Memory B cell (primary cell): ENCODE measurements at regions not wholly inside any gene's neighbourhood (a gene's known extent, or its start where the extent isn't known, plus 50 kb on each side); places are given as distances from the start of the nearest gene placed in this dataset.

Experiments
- ATAC-seq: fragments of 150-1000 bp; cut with Tn5 transposase; 2 replicates; pipeline ENCODE4 v1.10.0; 2021; ENCODE audit warnings: low read depth, mild to moderate bottlenecking, moderate library complexity
- DNase-seq, 2 donors: peaks; one replicate each; pipeline ENCODE4 v3.0.0; 2022; ENCODE audit warnings: low spot score in 2 of 2
- H3K27ac Mint-ChIP-seq: one replicate; pipeline ENCODE4 v1.8.0; 2022; ENCODE audit warnings: mild to moderate bottlenecking, moderate library complexity, mixed read lengths
- H3K27me3 Mint-ChIP-seq: one replicate; pipeline ENCODE4 v1.8.0; 2022; ENCODE audit warnings: mixed read lengths
- H3K36me3 Mint-ChIP-seq: one replicate; pipeline ENCODE4 v1.8.0; 2022; ENCODE audit warnings: mild to moderate bottlenecking, mixed read lengths
- H3K4me1 Mint-ChIP-seq: one replicate; pipeline ENCODE4 v1.8.0; 2022; ENCODE audit warnings: mixed read lengths
- H3K4me3 Mint-ChIP-seq: one replicate; pipeline ENCODE4 v1.8.0; 2022; ENCODE audit warnings: mild to moderate bottlenecking, moderate library complexity, mixed read lengths
- H3K9me3 Mint-ChIP-seq: one replicate; pipeline ENCODE4 v1.8.0; 2022; ENCODE audit warnings: mixed read lengths

DNA sequence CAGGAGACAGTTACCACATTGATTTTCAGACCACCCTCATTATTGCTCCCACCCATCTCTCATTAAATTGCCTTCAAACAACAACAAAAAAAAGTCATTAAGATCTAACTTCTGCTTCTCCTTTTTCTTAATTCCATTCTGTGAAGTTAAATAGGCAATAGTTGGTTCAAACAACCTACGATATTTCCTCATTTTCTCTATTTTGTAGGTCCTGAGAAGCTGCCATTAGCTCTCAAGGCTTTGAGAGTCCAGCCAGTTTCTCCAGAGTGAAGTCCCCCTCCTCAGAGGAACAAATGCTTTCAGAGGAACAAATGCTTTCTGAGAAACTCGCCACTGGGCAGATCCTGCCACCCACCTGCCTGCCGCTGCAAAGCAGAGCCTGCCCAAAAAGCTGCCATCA lies 125.6 kb downstream of the ETS2 start:
- H3K36me3 Mint-ChIP-seq: peaks cover 2% of the 10 kb centered on the region
- no peaks in the 10 kb centered on the region for H3K4me1 Mint-ChIP-seq
- H3K9me3 Mint-ChIP-seq: peaks cover 4% of the 10 kb centered on the region
- DNase-seq: no peak
- no peak for ATAC-seq
- peaks cover 8% of the 10 kb centered on the region for H3K27me3 Mint-ChIP-seq
- H3K4me3 Mint-ChIP-seq: no peak overlapping the region
- no peak overlapping the region for H3K27ac Mint-ChIP-seq

DNA sequence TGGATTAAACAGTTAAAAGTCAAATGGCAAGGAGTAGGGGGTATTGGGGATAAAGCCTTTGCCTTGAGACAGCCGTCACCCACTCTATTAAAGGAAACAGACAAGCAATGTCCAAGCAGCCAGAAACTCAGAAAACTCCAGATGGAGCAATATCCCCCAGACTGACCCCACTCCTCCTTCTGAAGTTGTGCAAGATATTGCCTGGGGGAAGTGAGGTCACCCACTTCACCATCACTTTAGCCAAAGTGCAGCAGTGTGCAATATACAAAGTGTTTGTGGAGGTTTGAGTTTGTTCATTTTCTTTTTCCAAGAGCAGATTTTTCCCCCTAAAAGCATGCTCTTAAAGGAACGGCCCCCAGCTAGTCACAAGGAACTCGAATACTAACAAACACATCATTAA lies 125.1 kb downstream of the ETS2 start:
- Mint-ChIP-seq H3K27ac (no peak overlapping the region), H3K9me3 (peaks cover 4% of the 10 kb centered on the region), H3K4me3 (no peak overlapping the region), H3K4me1 (no peaks in the 10 kb centered on the region), H3K27me3 (peaks cover 7% of the 10 kb centered on the region), H3K36me3 (peaks cover 2% of the 10 kb centered on the region)
- no peak for ATAC-seq
- no peak for DNase-seq

DNA sequence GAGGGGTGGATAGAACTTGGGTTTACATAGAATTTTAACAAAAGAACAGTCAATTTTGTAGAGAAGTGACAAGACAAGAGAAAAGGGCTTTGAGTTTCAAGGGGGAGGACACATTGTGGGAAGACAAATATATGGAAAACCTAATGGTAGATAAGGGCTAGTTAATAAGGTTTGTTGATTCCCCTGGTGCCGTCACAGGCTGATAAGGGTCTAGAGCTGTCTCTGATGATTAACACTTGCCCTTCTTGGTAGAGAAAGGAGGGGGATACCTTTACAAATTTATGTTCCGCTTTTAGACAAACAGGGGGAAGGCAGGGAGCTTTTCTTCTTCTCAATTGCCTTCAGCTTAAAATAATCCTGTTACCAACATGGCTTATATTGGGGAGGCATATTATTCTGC lies 124.3 kb downstream of the ETS2 start:
- Mint-ChIP-seq H3K36me3 (peaks cover 2% of the 10 kb centered on the region), H3K9me3 (peaks cover 4% of the 10 kb centered on the region), H3K4me1 (no peaks in the 10 kb centered on the region), H3K27ac (no peak overlapping the region), H3K27me3 (peaks cover 7% of the 10 kb centered on the region), H3K4me3 (no peak overlapping the region)
- DNase-seq (no peak), ATAC-seq (no peak)

DNA sequence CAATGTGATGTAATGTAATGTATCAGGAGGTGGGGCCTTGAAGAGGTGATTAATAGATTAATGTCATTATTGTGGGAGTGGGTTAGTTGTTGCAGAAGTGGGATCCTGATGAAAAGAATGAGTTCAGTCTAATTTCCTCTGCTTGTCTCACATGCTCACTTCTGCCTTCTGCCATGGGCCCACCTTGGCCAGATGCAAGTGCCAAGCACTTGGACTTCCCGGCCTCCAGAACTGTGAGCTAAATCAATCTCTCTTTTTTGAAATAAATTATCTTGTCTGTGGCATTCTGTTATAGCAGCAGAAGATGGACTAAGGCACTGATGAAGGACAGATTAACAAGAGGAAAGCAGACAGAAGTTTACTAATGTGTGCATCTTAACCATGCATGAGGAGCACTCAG lies 123.9 kb downstream of the ETS2 start:
- ATAC-seq: no peak
- peaks cover 4% of the 10 kb centered on the region for H3K9me3 Mint-ChIP-seq
- no peak overlapping the region for H3K4me3 Mint-ChIP-seq
- peaks cover 7% of the 10 kb centered on the region for H3K27me3 Mint-ChIP-seq
- DNase-seq: no peak
- no peaks in the 10 kb centered on the region for H3K4me1 Mint-ChIP-seq
- H3K36me3 Mint-ChIP-seq: peaks cover 2% of the 10 kb centered on the region
- no peak overlapping the region for H3K27ac Mint-ChIP-seq

DNA sequence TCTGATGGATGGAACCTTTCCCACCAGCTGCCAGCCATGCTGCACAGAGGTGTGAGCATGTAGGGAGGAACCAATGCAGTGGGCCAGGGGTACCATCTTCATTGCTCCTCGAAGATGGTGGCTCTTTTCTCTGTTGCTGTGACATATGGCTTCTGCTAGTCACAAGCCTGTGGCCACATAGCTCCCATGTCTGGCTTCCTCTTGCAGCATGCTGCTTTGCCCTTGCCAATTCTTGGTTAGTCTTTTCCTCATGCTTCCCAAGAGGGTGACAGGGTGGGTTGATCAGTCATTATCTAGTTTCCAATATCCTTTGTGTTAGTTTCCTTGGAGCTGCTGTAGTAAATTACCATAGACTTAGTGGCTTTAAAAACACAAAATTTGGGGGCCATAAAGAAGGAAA lies 123.4 kb downstream of the ETS2 start:
- no peak for ATAC-seq
- H3K27me3 Mint-ChIP-seq: peaks cover 7% of the 10 kb centered on the region
- peaks cover 2% of the 10 kb centered on the region for H3K36me3 Mint-ChIP-seq
- no peak overlapping the region for H3K27ac Mint-ChIP-seq
- H3K9me3 Mint-ChIP-seq: peaks cover 4% of the 10 kb centered on the region
- H3K4me3 Mint-ChIP-seq: no peak overlapping the region
- DNase-seq: no peak
- no peaks in the 10 kb centered on the region for H3K4me1 Mint-ChIP-seq

DNA sequence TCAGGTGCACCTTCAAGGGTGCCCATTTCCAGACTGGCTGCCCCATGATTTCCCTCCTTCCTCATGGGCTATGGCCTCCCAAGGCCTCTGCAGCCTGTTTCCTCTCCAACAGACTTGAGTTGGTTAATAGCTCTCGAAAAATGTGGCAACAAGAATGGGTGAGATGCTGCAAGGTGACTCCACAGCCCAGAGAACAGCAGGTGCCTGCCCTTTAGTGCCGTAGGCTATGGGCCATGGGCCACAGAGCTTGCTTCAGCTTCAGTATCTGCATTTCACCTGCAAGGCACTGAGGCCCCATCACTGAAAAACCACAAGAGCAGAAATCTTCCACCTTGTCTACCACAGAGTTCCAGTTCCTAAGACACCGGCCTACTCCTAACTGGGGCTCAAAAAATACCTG lies 122.0 kb downstream of the ETS2 start:
- Mint-ChIP-seq H3K27me3 (peaks cover 7% of the 10 kb centered on the region), H3K36me3 (peaks cover 2% of the 10 kb centered on the region), H3K4me3 (no peak overlapping the region), H3K9me3 (peaks cover 5% of the 10 kb centered on the region), H3K4me1 (no peaks in the 10 kb centered on the region), H3K27ac (no peak overlapping the region)
- DNase-seq: no peak
- ATAC-seq: no peak

DNA sequence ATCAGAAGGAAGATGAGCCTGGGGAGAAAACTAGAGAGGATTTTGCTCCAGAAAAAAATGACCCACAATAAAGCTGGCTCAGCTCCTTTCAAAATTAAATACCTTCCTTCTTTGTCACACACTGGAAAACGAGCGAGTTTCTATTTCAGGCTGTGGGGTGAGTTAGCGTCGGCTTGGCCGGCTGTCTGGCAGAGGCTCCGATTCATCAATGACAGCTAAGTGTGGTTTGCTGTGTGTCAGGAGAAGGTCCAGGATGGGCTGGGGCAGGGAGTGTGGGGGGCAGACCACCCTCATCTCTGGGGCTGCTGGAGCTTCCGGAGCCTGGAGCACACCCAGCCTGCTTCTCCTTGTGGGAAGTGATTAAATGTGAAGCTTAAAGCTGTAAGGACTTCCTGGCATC lies 120.2 kb downstream of the ETS2 start:
- ATAC-seq: no peak

DNA sequence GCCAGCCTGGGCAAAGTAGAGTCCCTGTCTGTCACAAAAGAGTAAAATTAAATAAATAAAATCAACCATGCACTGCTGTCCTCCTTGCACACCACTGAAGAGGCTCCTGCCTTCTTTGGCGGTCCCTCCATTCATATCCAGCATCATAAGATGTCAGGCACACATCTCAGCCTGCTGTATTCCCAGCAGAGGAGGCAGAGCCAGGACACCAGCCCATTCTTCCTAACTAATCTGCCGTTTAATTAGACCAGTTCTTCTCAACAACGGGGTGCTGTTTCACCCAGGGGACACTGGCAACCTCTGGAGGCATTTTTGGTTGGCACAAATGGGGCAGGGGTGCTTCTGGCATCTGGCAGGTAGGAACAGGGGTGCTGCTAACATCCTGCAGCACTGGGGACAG lies 119.7 kb downstream of the ETS2 start:
- no peak overlapping the region for H3K4me3 Mint-ChIP-seq
- H3K27ac Mint-ChIP-seq: no peak overlapping the region
- no peaks in the 10 kb centered on the region for H3K4me1 Mint-ChIP-seq
- H3K27me3 Mint-ChIP-seq: peaks cover 9% of the 10 kb centered on the region
- peaks cover 2% of the 10 kb centered on the region for H3K36me3 Mint-ChIP-seq
- ATAC-seq: no peak
- DNase-seq: no peak
- peaks cover 9% of the 10 kb centered on the region for H3K9me3 Mint-ChIP-seq

More for the DNA sequence above, 120.2 kb downstream of the ETS2 start:
- no peak overlapping the region for H3K27ac Mint-ChIP-seq
- DNase-seq: no peak
- H3K4me3 Mint-ChIP-seq: no peak overlapping the region
- peaks cover 2% of the 10 kb centered on the region for H3K36me3 Mint-ChIP-seq
- peaks cover 9% of the 10 kb centered on the region for H3K9me3 Mint-ChIP-seq
- H3K27me3 Mint-ChIP-seq: peaks cover 9% of the 10 kb centered on the region
- no peaks in the 10 kb centered on the region for H3K4me1 Mint-ChIP-seq

DNA sequence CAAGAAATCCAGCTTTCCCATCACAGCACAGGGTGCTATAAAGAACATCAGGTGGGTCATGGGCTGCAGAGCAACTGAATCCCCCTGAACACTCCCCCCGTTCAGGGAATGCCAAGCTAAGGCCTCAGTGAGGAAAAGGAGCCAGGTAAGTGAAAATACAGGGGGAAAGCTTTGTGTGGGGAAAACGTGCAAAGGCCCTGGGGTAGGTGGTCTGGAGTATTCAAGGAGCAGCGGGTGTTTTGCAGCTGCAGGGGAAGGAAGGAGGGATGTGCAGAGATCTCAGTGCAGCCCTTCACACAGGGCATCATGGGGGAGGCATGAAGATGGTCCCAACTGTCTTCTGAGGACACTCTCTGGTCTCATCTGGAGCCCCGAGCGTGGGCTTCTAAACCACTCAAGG lies 119.2 kb downstream of the ETS2 start:
- H3K36me3 Mint-ChIP-seq: peaks cover 2% of the 10 kb centered on the region
- no peak overlapping the region for H3K4me3 Mint-ChIP-seq
- DNase-seq: no peak
- no peak overlapping the region for H3K27ac Mint-ChIP-seq
- H3K4me1 Mint-ChIP-seq: no peaks in the 10 kb centered on the region
- H3K27me3 Mint-ChIP-seq: peaks cover 9% of the 10 kb centered on the region
- peaks cover 9% of the 10 kb centered on the region for H3K9me3 Mint-ChIP-seq
- no peak for ATAC-seq

DNA sequence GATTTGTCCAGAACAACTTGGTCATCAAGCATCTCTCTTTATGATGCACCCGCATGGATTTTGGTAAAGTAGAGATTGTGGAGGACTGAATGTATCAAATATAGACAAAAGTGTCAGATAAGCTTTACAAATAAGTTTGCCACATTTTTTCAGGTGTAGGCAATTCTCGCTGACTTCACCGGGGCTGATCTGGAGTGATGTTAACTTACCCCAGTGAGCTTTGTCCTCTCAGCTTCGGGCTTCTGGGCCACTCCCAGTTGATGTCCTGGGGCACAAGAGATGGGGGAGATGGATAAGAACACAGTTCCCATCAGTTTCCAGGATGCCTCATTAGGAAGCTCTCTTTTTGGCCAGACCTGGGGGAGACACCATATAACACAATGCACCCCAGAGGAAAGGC lies 117.7 kb downstream of the ETS2 start:
- DNase-seq (no peak), ATAC-seq (no peak)
- no peaks in the 10 kb centered on the region for H3K4me1 Mint-ChIP-seq
- H3K4me3 Mint-ChIP-seq: no peak overlapping the region
- peaks cover 5% of the 10 kb centered on the region for H3K9me3 Mint-ChIP-seq
- H3K27me3 Mint-ChIP-seq: peaks cover 11% of the 10 kb centered on the region
- no peak overlapping the region for H3K27ac Mint-ChIP-seq
- no peaks in the 10 kb centered on the region for H3K36me3 Mint-ChIP-seq

DNA sequence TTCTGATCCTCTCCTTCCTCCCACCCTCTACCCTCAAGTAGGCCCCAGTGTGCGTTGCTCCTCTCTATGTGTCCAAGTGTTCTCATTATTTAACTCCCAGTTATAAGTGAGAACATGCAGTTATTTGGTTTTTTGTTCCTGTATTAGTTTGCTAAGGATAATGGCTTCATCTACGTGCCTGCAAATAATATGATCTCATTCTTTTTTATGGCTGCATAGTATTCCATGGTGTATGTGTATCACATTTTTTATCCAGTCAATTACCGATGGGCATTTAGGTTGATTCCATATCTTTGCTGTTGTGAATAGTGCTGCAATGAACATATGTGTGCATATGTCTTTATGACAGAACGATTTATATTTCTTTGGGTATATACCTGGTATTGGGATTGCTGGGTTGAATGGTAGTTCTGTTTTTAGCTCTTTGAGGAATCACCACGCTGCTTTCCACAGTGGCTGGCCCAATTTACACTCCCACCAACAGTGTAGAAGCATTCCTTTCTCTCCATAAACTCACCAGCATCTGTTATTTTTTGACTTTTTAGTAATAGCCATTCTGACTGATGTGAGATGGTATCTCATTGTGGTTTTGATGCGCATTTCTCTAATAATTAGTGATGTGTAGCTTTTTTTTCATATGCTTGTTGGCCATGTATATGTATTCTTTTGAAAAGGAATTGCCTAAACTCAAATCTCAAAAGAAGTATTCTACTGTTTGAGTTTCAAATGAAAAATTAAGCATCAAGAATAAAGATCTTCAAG lies 116.9 kb downstream of the ETS2 start:
- no peak overlapping the region for H3K27ac Mint-ChIP-seq
- no peaks in the 10 kb centered on the region for H3K36me3 Mint-ChIP-seq
- H3K4me1 Mint-ChIP-seq: no peaks in the 10 kb centered on the region
- DNase-seq (no peak), ATAC-seq (no peak)
- H3K27me3 Mint-ChIP-seq: peaks cover 11% of the 10 kb centered on the region
- H3K9me3 Mint-ChIP-seq: peaks cover 5% of the 10 kb centered on the region
- no peak overlapping the region for H3K4me3 Mint-ChIP-seq

DNA sequence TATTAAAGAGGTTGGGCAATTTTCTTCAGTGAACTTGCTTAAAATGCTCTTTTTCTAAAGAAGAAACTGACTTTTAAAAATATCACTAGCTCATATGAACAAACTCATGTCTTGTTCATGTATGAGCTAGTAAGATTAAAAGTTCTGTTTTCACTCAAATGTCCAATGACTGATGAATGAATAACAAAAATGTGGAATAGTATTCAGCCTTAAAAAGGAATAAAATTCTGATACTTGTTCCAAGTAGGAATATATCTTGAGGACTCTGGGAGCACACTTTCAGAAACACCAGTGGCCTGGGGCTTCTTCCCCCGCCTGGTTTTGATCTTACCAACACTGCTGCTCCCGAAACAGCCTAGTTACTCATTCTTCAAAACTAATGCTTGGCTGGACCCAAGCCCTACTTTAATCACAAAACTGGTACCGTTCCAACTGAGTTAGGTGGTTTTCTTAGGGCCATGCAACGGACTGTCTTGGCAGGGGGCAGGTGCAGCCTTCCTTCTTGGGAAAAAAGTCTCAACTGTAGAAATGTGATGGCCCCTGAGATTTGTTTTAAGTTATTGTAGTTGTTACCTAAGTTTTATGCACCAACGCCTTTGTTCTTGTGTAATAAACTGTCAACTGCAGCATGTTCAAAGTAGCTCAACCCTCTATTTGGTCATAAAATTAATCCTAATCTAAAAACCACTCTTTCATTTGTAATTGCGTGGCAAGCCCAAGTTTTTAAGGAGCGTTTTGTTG lies 116.0 kb downstream of the ETS2 start:
- no peak for ATAC-seq

DNA sequence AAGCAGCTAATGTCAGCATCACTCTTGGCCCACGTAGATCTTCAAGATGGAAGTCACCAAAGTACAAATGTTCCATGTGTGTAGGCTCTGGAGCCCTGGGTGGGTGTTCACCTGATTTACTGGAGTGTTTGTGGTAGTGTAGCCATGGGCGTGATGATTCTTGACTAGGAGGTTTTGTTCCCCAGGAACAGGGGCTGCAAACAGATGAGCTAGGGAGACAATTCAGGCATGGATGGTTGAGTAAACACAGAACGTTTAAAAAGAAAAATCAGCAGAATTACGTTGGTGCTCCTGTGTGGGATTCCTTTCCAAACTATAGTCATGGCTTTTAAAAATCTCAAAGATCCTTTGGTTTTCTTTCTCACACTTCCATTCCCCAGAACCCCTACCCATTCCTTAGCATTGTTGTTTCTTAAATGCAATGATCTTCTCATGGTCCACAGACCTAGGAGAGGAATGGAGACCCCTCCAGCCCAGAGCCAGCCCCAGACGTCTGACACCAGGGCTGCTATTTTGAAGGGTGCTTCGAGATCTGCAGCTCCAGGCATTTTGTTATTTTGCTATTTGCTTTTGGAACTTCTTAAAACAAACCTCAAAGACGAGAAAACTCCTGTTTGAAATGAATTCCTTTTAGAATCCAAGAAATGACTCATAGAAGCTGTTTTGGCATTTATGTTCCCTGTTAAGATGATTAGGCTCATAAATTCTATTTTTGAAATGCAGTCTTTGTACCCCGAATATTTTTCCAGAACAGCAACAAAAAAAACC lies 115.1 kb downstream of the ETS2 start:
- Mint-ChIP-seq H3K36me3 (no peaks in the 10 kb centered on the region), H3K27me3 (peaks cover 9% of the 10 kb centered on the region), H3K4me3 (no peak overlapping the region), H3K27ac (no peak overlapping the region), H3K4me1 (no peaks in the 10 kb centered on the region), H3K9me3 (peaks cover 5% of the 10 kb centered on the region)
- DNase-seq (no peak), ATAC-seq (no peak)

More for the DNA sequence above, 116.0 kb downstream of the ETS2 start:
- Mint-ChIP-seq H3K27me3 (peaks cover 8% of the 10 kb centered on the region), H3K36me3 (no peaks in the 10 kb centered on the region), H3K4me3 (no peak overlapping the region), H3K4me1 (no peaks in the 10 kb centered on the region), H3K27ac (no peak overlapping the region), H3K9me3 (peaks cover 5% of the 10 kb centered on the region)
- no peak for DNase-seq

DNA sequence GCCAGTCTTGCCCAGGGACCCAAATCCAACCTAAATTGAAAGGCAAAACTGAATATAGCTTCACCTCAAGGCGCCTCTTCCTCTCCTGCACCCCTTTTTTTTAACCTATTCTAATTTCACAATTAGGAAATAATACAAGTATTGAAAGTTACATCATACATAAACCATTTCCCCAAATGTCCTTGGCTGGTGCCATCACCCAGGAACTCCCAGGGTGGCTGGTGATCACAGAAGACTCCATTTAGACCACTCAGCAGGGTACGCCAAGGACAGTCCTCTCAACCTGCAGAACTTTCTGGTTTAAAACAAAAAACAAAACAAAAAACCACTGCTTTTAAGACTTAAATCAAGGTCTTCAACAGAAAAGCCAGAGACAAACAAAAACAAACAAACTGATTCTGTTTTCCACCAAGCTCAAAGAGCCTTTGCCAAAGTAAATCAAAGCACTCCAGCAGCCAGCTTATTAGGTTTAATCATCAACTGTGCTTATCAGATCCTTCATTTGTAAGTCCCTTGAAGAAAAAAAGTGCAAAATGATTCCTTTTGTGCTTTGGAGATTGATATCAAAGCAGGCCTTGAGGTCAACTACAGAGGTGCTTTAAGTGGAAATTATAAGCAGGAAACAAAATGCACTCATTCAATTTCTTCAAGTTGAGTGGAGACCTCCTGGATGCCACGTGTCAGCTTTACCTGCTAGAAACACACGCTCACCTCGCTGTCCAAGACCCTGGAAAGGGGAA lies 113.0 kb downstream of the ETS2 start:
- no peaks in the 10 kb centered on the region for H3K4me1 Mint-ChIP-seq
- no peaks in the 10 kb centered on the region for H3K36me3 Mint-ChIP-seq
- ATAC-seq: no peak
- H3K4me3 Mint-ChIP-seq: no peak overlapping the region
- H3K27ac Mint-ChIP-seq: no peak overlapping the region
- H3K9me3 Mint-ChIP-seq: peaks cover 5% of the 10 kb centered on the region
- H3K27me3 Mint-ChIP-seq: peaks cover 9% of the 10 kb centered on the region
- DNase-seq: no peak
